Ishikawa (cell line): ENCODE measurements at regions not wholly inside any gene's neighbourhood (a gene's known extent, or its start where the extent isn't known, plus 50 kb on each side); places are given as distances from the start of the nearest gene placed in this dataset.
A peak's percentile ranks its signal among the peaks of the same experiment; 100 is the strongest.

Experiments used
- CEBPB ChIP-seq: IDR thresholded peaks from 2 replicates; pipeline ENCODE4 v1.6.1; 2012
- CREB1 ChIP-seq: IDR thresholded peaks from 2 replicates; pipeline ENCODE4 v1.6.1; 2012; ENCODE audit warnings: low read depth
- EGR1 ChIP-seq: IDR thresholded peaks from 2 replicates; pipeline ENCODE4 v1.6.1; 2012
- EP300 ChIP-seq: IDR thresholded peaks from 2 replicates; pipeline ENCODE4 v1.6.1; 2012; ENCODE audit warnings: borderline replicate concordance
- FOXM1 ChIP-seq: IDR thresholded peaks from 2 replicates; pipeline ENCODE4 v1.6.1; 2012; ENCODE audit warnings: low read depth, borderline replicate concordance
- MAX ChIP-seq: IDR thresholded peaks from 2 replicates; pipeline ENCODE4 v1.6.1; 2012
- NFIC ChIP-seq: IDR thresholded peaks from 2 replicates; pipeline ENCODE4 v1.6.1; 2012
- RAD21 ChIP-seq: IDR thresholded peaks from 2 replicates; pipeline ENCODE4 v1.6.1; 2012; ENCODE audit warnings: low read depth
- REST ChIP-seq: IDR thresholded peaks from 2 replicates; pipeline ENCODE4 v1.6.1; 2012; ENCODE audit warnings: low read depth, mild to moderate bottlenecking
- TAF1 ChIP-seq: IDR thresholded peaks from 2 replicates; pipeline ENCODE4 v1.6.1; 2012; ENCODE audit warnings: low read depth, mild to moderate bottlenecking
- TCF12 ChIP-seq: IDR thresholded peaks from 2 replicates; pipeline ENCODE4 v1.6.1; 2012; ENCODE audit warnings: low read depth
- TEAD4 ChIP-seq: IDR thresholded peaks from 2 replicates; pipeline ENCODE4 v1.6.1; 2012
- YY1 ChIP-seq: IDR thresholded peaks from 2 replicates; pipeline ENCODE4 v1.6.1; 2012; ENCODE audit warnings: low read depth
- ZBTB7A ChIP-seq: IDR thresholded peaks from 2 replicates; pipeline ENCODE4 v1.6.1; 2012; ENCODE audit warnings: low read depth
- TF ChIP-seq, protein P1 (sequence below): IDR thresholded peaks from 2 replicates; pipeline ENCODE4 v1.6.1; 2012

- TF ChIP-seq MAX = no peak
- no peak for TF ChIP-seq TEAD4
These were observed 341.2 kb upstream of the ZFHX3 start for GRCh38 chr16:73389085-73389484.

GRCh38 chr16:73387979-73388378 is 340.1 kb upstream of the ZFHX3 start:
- no peak for TF ChIP-seq MAX
- TF ChIP-seq EGR1 = no peak
- TF ChIP-seq TEAD4 = no peak
- 0 out of 2 replicates have a peak, but pooled peaks have one; percentile 26 for TF ChIP-seq YY1

DNA sequence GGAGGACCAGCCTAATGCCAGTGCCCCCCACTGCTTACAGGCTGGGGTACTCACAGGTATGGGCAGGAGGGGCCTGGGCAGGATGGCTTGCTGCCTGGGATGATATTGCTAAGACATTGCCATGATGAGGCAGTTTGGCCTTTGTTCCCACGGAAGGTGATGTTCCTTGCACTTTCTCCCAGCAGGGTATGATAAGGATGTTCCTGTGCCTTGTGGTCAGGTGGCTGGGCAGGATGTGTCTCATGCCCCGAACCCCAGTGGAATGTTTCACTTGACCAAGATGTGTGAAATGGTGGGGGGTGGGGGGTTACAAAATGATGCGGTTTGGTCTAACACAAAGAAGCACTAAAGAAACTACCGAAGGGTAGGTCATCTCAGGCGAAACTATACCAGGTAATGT is 337.8 kb upstream of the ZFHX3 start:
- no peak for TF ChIP-seq FOXM1
- TF ChIP-seq RAD21 = no peak
- no peak for TF ChIP-seq TCF12

DNA sequence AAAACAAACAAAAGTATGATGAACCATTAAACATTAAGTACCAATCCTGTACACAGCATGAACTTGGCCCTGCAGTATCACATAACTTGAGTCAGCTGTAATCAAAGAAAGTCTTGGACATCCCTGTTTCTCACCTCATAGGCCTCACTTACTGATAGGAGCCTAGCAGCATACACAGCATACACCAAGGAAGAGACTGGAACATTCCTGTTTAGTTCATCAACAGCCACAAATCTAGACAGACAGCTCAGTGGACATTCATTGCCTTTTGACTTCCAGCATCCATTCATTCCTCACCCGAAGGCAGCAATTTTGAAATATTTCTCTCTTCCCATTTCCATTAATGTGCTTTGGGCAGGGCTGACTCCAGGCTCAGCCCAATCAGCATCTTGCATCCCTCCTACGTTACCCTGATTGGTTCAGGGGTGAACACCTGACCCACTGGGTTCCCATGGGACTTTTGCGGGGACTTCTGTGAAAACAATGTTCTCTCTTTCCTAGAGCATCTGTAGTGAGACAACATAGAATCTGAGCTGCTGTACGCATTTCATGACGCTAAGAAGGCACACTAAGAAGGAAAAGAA is 336.7 kb upstream of the ZFHX3 start:
- TF ChIP-seq TAF1 (no peak), ZBTB7A (no peak), RAD21 (no peak), TEAD4 (no peak)

DNA sequence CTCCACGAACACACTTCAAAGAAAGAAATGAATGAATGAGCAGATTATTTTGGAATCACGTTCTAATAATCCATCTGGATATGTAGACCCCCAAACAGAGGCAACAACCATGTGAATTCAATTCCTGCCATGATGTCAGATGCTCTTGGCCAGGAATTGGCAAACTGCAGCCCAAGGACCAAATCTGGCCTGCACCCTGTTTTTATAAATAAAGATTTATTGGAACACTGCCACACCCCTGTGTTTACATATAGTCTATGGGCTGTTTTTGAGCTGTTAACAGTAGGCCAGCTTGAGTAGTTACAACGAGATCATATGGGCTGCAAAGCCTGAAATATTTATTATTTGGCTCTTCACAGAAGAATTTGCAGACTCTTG is 336.0 kb upstream of the ZFHX3 start:
- no peak for TF ChIP-seq FOXM1
- TF ChIP-seq, protein P1, sequence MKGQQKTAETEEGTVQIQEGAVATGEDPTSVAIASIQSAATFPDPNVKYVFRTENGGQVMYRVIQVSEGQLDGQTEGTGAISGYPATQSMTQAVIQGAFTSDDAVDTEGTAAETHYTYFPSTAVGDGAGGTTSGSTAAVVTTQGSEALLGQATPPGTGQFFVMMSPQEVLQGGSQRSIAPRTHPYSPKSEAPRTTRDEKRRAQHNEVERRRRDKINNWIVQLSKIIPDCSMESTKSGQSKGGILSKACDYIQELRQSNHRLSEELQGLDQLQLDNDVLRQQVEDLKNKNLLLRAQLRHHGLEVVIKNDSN = no peak
- TF ChIP-seq CREB1 = no peak
- no peak for TF ChIP-seq TAF1
- TF ChIP-seq EGR1 = no peak
- TF ChIP-seq YY1 = no peak
- TF ChIP-seq RAD21 = no peak
- TF ChIP-seq TEAD4 = no peak
- no peak for TF ChIP-seq REST
- no peak for TF ChIP-seq ZBTB7A
- no peak for TF ChIP-seq NFIC
- no peak for TF ChIP-seq MAX
- no peak for TF ChIP-seq CEBPB
- TF ChIP-seq TCF12 = no peak
- no peak for TF ChIP-seq EP300

- no peak for TF ChIP-seq TAF1
- TF ChIP-seq TCF12 = no peak
- TF ChIP-seq FOXM1 = no peak
- TF ChIP-seq REST = no peak
- TF ChIP-seq MAX = no peak
- no peak for TF ChIP-seq CEBPB
- no peak for TF ChIP-seq YY1
- TF ChIP-seq RAD21 = no peak
- no peak for TF ChIP-seq EGR1
- no peak for TF ChIP-seq TEAD4
- TF ChIP-seq ZBTB7A = no peak
- TF ChIP-seq, protein P1 = no peak
- TF ChIP-seq EP300 = no peak
- TF ChIP-seq CREB1 = no peak
- TF ChIP-seq NFIC = no peak
These were observed 335.5 kb upstream of the ZFHX3 start for GRCh38 chr16:73383195-73383987.
